ENCODE measurements at regions not wholly inside any gene's neighbourhood (a gene's known extent, or its start where the extent isn't known, plus 50 kb on each side); places are given as distances from the start of the nearest gene placed in this dataset.

DNA sequence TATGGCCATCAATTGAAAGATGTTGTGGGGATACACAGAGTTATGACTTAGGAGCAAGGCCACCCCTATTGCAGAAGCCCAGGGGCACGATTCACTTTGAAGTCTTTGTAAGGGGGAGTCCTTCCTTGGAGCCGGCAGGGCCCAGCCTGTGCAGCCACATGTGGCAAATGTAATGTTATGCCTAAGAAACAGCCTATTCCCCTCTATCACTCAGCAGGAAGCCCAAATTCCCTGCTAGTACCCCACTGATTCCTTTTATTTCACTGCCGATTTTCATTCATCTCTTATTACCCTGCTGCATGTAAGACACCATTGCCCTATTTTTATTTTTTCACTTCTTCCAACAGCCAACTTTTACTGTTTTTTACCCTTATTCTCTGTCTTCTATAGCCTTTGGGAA, 233.2 kb downstream of the PMP22 start:
- TF ChIP-seq, protein P1, sequence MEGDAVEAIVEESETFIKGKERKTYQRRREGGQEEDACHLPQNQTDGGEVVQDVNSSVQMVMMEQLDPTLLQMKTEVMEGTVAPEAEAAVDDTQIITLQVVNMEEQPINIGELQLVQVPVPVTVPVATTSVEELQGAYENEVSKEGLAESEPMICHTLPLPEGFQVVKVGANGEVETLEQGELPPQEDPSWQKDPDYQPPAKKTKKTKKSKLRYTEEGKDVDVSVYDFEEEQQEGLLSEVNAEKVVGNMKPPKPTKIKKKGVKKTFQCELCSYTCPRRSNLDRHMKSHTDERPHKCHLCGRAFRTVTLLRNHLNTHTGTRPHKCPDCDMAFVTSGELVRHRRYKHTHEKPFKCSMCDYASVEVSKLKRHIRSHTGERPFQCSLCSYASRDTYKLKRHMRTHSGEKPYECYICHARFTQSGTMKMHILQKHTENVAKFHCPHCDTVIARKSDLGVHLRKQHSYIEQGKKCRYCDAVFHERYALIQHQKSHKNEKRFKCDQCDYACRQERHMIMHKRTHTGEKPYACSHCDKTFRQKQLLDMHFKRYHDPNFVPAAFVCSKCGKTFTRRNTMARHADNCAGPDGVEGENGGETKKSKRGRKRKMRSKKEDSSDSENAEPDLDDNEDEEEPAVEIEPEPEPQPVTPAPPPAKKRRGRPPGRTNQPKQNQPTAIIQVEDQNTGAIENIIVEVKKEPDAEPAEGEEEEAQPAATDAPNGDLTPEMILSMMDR (IDR thresholded peaks at IDR 0.05; ENCODE audit: low read length), result no peak
- TF ChIP-seq EZH2 (IDR thresholded peaks at IDR 0.05; ENCODE audit: borderline replicate concordance, low read length), result no peak
